ENCODE measurements at regions not wholly inside any gene's neighbourhood (a gene's known extent, or its start where the extent isn't known, plus 50 kb on each side); places are given as distances from the start of the nearest gene placed in this dataset.
"Not testable (repeated sequence)": the region's sequence is repeated elsewhere in the genome, so short reads cannot be mapped to it uniquely, and the experiment has no call there.

GRCh38 chr3:171915275-171915674 lies 72.1 kb downstream of the TMEM212 start:
- H3K4me1 ChIP-seq (ENCODE audit: control insufficient read depth in 1 of 2, insufficient read depth in 2 of 2, low read length in 2 of 2) = no peaks in the 10 kb centered on the region
- no peaks in the 10 kb centered on the region for H3K36me3 ChIP-seq (ENCODE audit: control insufficient read depth in 1 of 2, insufficient read depth in 2 of 2, low read length in 1 of 2)
- H3K4me3 ChIP-seq (ENCODE audit: low read length in 2 of 2) = no peak overlapping the region
- no peak overlapping the region for H3K27ac ChIP-seq (ENCODE audit: low read depth in 1 of 2, low read length in 2 of 2)
- intact Hi-C loops (cut with DNase I) = no loop called here
- no peak for ATAC-seq (ENCODE audit: low FRiP score)
- H3K9me3 ChIP-seq (ENCODE audit: control insufficient read depth, low read length) = no peaks in the 10 kb centered on the region
- 72 to 74% methylated on average over 1 of the region's 1 CpG for WGBS, 2 donors
- H3K27me3 ChIP-seq (ENCODE audit: control insufficient read depth in 1 of 2, insufficient read depth in 2 of 2, low read length in 1 of 2) = no peaks in the 10 kb centered on the region
- DNase-seq = no peak

DNA sequence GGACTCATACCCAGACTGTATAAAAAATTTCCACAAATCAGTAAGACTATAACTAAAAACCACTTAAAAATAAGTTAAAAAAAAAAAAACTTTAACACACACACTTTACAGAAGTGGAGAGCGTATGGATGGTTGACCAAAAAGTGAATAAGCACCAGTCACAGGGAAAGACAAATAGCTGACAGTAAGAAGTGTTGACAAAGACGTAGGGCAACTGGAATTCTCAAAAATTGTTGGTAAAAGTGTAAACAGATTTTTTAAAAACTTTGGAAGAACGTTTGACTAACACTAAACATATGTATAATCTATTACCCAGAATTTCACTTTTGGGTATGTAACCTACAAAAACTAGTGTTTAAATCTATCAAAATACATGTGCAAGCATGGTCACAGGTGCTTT lies 73.7 kb downstream of the TMEM212 start:
- no peaks in the 10 kb centered on the region for H3K27me3 ChIP-seq (ENCODE audit: control insufficient read depth in 1 of 2, insufficient read depth in 2 of 2, low read length in 1 of 2)
- WGBS, 2 donors = 85 to 92% methylated on average over 3 of the region's 3 CpGs
- H3K27ac ChIP-seq (ENCODE audit: low read depth in 1 of 2, low read length in 2 of 2) = no peak overlapping the region
- H3K36me3 ChIP-seq (ENCODE audit: control insufficient read depth in 1 of 2, insufficient read depth in 2 of 2, low read length in 1 of 2) = no peaks in the 10 kb centered on the region
- no peaks in the 10 kb centered on the region for H3K9me3 ChIP-seq (ENCODE audit: control insufficient read depth, low read length)
- intact Hi-C loops (cut with DNase I) = no loop called here
- ATAC-seq (ENCODE audit: low FRiP score) = no peak
- no peak overlapping the region for H3K4me3 ChIP-seq (ENCODE audit: low read length in 2 of 2)
- H3K4me1 ChIP-seq (ENCODE audit: control insufficient read depth in 1 of 2, insufficient read depth in 2 of 2, low read length in 2 of 2) = no peaks in the 10 kb centered on the region
- DNase-seq = no peak

DNA sequence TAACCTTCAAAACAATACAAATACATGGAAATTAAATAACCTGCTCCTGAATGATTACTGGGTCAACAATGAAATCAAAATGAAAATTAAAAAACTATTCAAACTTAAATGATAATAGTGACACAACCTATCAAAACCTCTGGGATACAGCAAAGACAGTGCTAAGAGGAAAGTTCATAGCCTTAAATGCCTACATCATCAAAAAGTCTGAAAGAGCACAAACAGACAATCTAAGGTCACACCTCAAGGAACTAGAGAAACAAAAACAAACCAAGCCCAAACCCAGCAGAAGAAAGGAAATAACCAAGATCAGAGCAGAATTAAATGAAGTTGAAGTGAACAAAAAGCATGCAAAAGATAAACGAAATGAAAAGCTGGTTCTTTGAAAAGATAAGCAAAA lies 79.5 kb downstream of the TMEM212 start:
- H3K36me3 ChIP-seq (ENCODE audit: control insufficient read depth in 1 of 2, insufficient read depth in 2 of 2, low read length in 1 of 2); intact Hi-C loops (cut with DNase I); H3K9me3 ChIP-seq (ENCODE audit: control insufficient read depth, low read length); H3K27me3 ChIP-seq (ENCODE audit: control insufficient read depth in 1 of 2, insufficient read depth in 2 of 2, low read length in 1 of 2); H3K4me1 ChIP-seq (ENCODE audit: control insufficient read depth in 1 of 2, insufficient read depth in 2 of 2, low read length in 2 of 2); H3K4me3 ChIP-seq (ENCODE audit: low read length in 2 of 2); H3K27ac ChIP-seq (ENCODE audit: low read depth in 1 of 2, low read length in 2 of 2); DNase-seq; ATAC-seq (ENCODE audit: low FRiP score): not testable (repeated sequence)
- WGBS, 2 donors = 74 to 80% methylated on average over 1 of the region's 1 CpG

- DNase-seq; H3K36me3 ChIP-seq (ENCODE audit: control insufficient read depth in 1 of 2, insufficient read depth in 2 of 2, low read length in 1 of 2); H3K4me1 ChIP-seq (ENCODE audit: control insufficient read depth in 1 of 2, insufficient read depth in 2 of 2, low read length in 2 of 2); intact Hi-C loops (cut with DNase I); H3K27ac ChIP-seq (ENCODE audit: low read depth in 1 of 2, low read length in 2 of 2); ATAC-seq (ENCODE audit: low FRiP score); H3K27me3 ChIP-seq (ENCODE audit: control insufficient read depth in 1 of 2, insufficient read depth in 2 of 2, low read length in 1 of 2); H3K4me3 ChIP-seq (ENCODE audit: low read length in 2 of 2); H3K9me3 ChIP-seq (ENCODE audit: control insufficient read depth, low read length): not testable (repeated sequence)
- WGBS, 2 donors = 90 to 96% methylated on average over 2 of the region's 2 CpGs
Measured at GRCh38 chr3:171923668-171924067, 80.5 kb downstream of the TMEM212 start.

- H3K9me3 ChIP-seq (ENCODE audit: control insufficient read depth, low read length); H3K4me3 ChIP-seq (ENCODE audit: low read length in 2 of 2); H3K36me3 ChIP-seq (ENCODE audit: control insufficient read depth in 1 of 2, insufficient read depth in 2 of 2, low read length in 1 of 2); DNase-seq; H3K27ac ChIP-seq (ENCODE audit: low read depth in 1 of 2, low read length in 2 of 2); intact Hi-C loops (cut with DNase I); ATAC-seq (ENCODE audit: low FRiP score); H3K27me3 ChIP-seq (ENCODE audit: control insufficient read depth in 1 of 2, insufficient read depth in 2 of 2, low read length in 1 of 2); H3K4me1 ChIP-seq (ENCODE audit: control insufficient read depth in 1 of 2, insufficient read depth in 2 of 2, low read length in 2 of 2): not testable (repeated sequence)
- 85 to 92% methylated on average over 1 of the region's 1 CpG for WGBS, 2 donors
Measured at GRCh38 chr3:171924864-171925263, 81.7 kb downstream of the TMEM212 start.

GRCh38 chr3:171932153-171932611 lies 89.0 kb downstream of the TMEM212 start:
- no peak overlapping the region for H3K4me3 ChIP-seq (ENCODE audit: low read length in 2 of 2)
- H3K36me3 ChIP-seq (ENCODE audit: control insufficient read depth in 1 of 2, insufficient read depth in 2 of 2, low read length in 1 of 2) = no peaks in the 10 kb centered on the region
- H3K27ac ChIP-seq (ENCODE audit: low read depth in 1 of 2, low read length in 2 of 2) = no peak overlapping the region
- H3K4me1 ChIP-seq (ENCODE audit: control insufficient read depth in 1 of 2, insufficient read depth in 2 of 2, low read length in 2 of 2) = no peaks in the 10 kb centered on the region
- H3K27me3 ChIP-seq (ENCODE audit: control insufficient read depth in 1 of 2, insufficient read depth in 2 of 2, low read length in 1 of 2) = no peaks in the 10 kb centered on the region
- WGBS, 2 donors = 83% methylated on average over 10 of the region's 10 CpGs
- no peak for ATAC-seq (ENCODE audit: low FRiP score)
- intact Hi-C loops (cut with DNase I) = no loop called here
- DNase-seq = no peak
- H3K9me3 ChIP-seq (ENCODE audit: control insufficient read depth, low read length) = no peaks in the 10 kb centered on the region

DNA sequence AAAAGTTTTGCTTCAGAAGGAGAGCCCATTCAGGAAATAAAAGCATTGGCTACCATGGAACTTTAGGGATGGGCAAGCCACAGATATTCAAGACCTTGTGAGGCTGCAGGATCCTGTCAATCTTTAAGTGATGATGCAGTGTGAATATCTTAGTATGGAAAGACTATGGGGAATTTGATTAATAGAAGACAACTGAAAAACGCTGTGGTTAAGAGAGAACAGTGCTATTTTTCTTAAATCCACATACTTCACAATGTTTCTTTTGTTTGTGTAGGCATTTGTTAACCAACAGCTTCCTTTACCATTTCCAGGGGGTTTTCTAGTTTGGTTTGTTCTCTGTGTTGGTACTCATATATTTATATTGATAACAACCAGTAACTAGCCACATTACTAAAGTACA lies 90.3 kb downstream of the TMEM212 start:
- H3K27me3 ChIP-seq (ENCODE audit: control insufficient read depth in 1 of 2, insufficient read depth in 2 of 2, low read length in 1 of 2) = no peaks in the 10 kb centered on the region
- no peak for ATAC-seq (ENCODE audit: low FRiP score)
- 70 to 81% methylated on average over 1 of the region's 1 CpG for WGBS, 2 donors
- no peak for DNase-seq
- no peaks in the 10 kb centered on the region for H3K9me3 ChIP-seq (ENCODE audit: control insufficient read depth, low read length)
- no peak overlapping the region for H3K4me3 ChIP-seq (ENCODE audit: low read length in 2 of 2)
- H3K27ac ChIP-seq (ENCODE audit: low read depth in 1 of 2, low read length in 2 of 2) = no peak overlapping the region
- no peaks in the 10 kb centered on the region for H3K4me1 ChIP-seq (ENCODE audit: control insufficient read depth in 1 of 2, insufficient read depth in 2 of 2, low read length in 2 of 2)
- no peaks in the 10 kb centered on the region for H3K36me3 ChIP-seq (ENCODE audit: control insufficient read depth in 1 of 2, insufficient read depth in 2 of 2, low read length in 1 of 2)
- intact Hi-C loops (cut with DNase I) = no loop called here

- DNase-seq = no peak
- no peaks in the 10 kb centered on the region for H3K27me3 ChIP-seq (ENCODE audit: control insufficient read depth in 1 of 2, insufficient read depth in 2 of 2, low read length in 1 of 2)
- no peaks in the 10 kb centered on the region for H3K36me3 ChIP-seq (ENCODE audit: control insufficient read depth in 1 of 2, insufficient read depth in 2 of 2, low read length in 1 of 2)
- ATAC-seq (ENCODE audit: low FRiP score) = no peak
- no peaks in the 10 kb centered on the region for H3K9me3 ChIP-seq (ENCODE audit: control insufficient read depth, low read length)
- no peak overlapping the region for H3K27ac ChIP-seq (ENCODE audit: low read depth in 1 of 2, low read length in 2 of 2)
- no peak overlapping the region for H3K4me3 ChIP-seq (ENCODE audit: low read length in 2 of 2)
- intact Hi-C loops (cut with DNase I) = no loop called here
- no peaks in the 10 kb centered on the region for H3K4me1 ChIP-seq (ENCODE audit: control insufficient read depth in 1 of 2, insufficient read depth in 2 of 2, low read length in 2 of 2)
- 81 to 92% methylated on average over 7 of the region's 7 CpGs for WGBS, 2 donors
Measured at GRCh38 chr3:171935261-171936123, 92.3 kb downstream of the TMEM212 start.

GRCh38 chr3:171936191-171936841 lies 93.2 kb downstream of the TMEM212 start:
- ATAC-seq (ENCODE audit: low FRiP score) (no peak), DNase-seq (peak in 1 of 2 donors; percentile 50)
- H3K36me3 ChIP-seq (ENCODE audit: control insufficient read depth in 1 of 2, insufficient read depth in 2 of 2, low read length in 1 of 2) = no peaks in the 10 kb centered on the region
- no peaks in the 10 kb centered on the region for H3K27me3 ChIP-seq (ENCODE audit: control insufficient read depth in 1 of 2, insufficient read depth in 2 of 2, low read length in 1 of 2)
- H3K27ac ChIP-seq (ENCODE audit: low read depth in 1 of 2, low read length in 2 of 2) = no peak overlapping the region
- H3K9me3 ChIP-seq (ENCODE audit: control insufficient read depth, low read length) = no peaks in the 10 kb centered on the region
- WGBS, 2 donors = 81 to 85% methylated on average over 6 of the region's 6 CpGs
- no peak overlapping the region for H3K4me3 ChIP-seq (ENCODE audit: low read length in 2 of 2)
- intact Hi-C loops (cut with DNase I) = no loop called here
- H3K4me1 ChIP-seq (ENCODE audit: control insufficient read depth in 1 of 2, insufficient read depth in 2 of 2, low read length in 2 of 2) = no peaks in the 10 kb centered on the region
